ENCODE measurements at regions not wholly inside any gene's neighbourhood (a gene's known extent, or its start where the extent isn't known, plus 50 kb on each side); places are given as distances from the start of the nearest gene placed in this dataset.

- TF ChIP-seq YY1 (IDR thresholded peaks at IDR 0.05; ENCODE audit: low read depth) (no peak), TAF1 (IDR thresholded peaks at IDR 0.05; ENCODE audit: low read depth) (no peak), CREB1 (IDR thresholded peaks at IDR 0.05; ENCODE audit: low read depth) (no peak), ZBTB7A (IDR thresholded peaks at IDR 0.05; ENCODE audit: low read depth) (no peak), TEAD4 (IDR thresholded peaks at IDR 0.05) (no peak), EP300 (IDR thresholded peaks at IDR 0.05; ENCODE audit: borderline replicate concordance) (no peak), MAX (IDR thresholded peaks at IDR 0.05) (no peak), RAD21 (IDR thresholded peaks at IDR 0.05; ENCODE audit: low read depth) (no peak), EGR1 (IDR thresholded peaks at IDR 0.05) (no peak), REST (IDR thresholded peaks at IDR 0.05; ENCODE audit: low read depth) (no peak), USF1 (IDR thresholded peaks at IDR 0.05) (no peak), TCF12 (IDR thresholded peaks at IDR 0.05; ENCODE audit: low read depth) (no peak), FOXM1 (IDR thresholded peaks at IDR 0.05; ENCODE audit: borderline replicate concordance, low read depth) (no peak), CEBPB (IDR thresholded peaks at IDR 0.05) (no peak), NFIC (IDR thresholded peaks at IDR 0.05) (no peak)
These were observed 158.9 kb upstream of the ZNF217 start for GRCh38 chr20:53752583-53752970.

GRCh38 chr20:53751620-53752318 is 158.1 kb upstream of the ZNF217 start:
- no peak for TF ChIP-seq TAF1 (IDR thresholded peaks at IDR 0.05; ENCODE audit: low read depth)
- TF ChIP-seq NFIC (IDR thresholded peaks at IDR 0.05) = no peak
- no peak for TF ChIP-seq USF1 (IDR thresholded peaks at IDR 0.05)
- no peak for TF ChIP-seq REST (IDR thresholded peaks at IDR 0.05; ENCODE audit: low read depth)
- no peak for TF ChIP-seq YY1 (IDR thresholded peaks at IDR 0.05; ENCODE audit: low read depth)
- TF ChIP-seq EGR1 (IDR thresholded peaks at IDR 0.05) = no peak
- TF ChIP-seq EP300 (IDR thresholded peaks at IDR 0.05; ENCODE audit: borderline replicate concordance) = no peak
- TF ChIP-seq MAX (IDR thresholded peaks at IDR 0.05) = no peak
- TF ChIP-seq TEAD4 (IDR thresholded peaks at IDR 0.05) = no peak
- no peak for TF ChIP-seq ZBTB7A (IDR thresholded peaks at IDR 0.05; ENCODE audit: low read depth)

- TF ChIP-seq NFIC (IDR thresholded peaks at IDR 0.05) = no peak
These were observed 157.4 kb upstream of the ZNF217 start for GRCh38 chr20:53750827-53751619.

GRCh38 chr20:53749499-53749898 is 155.9 kb upstream of the ZNF217 start:
- TF ChIP-seq CEBPB (IDR thresholded peaks at IDR 0.05) = no peak
- TF ChIP-seq TEAD4 (IDR thresholded peaks at IDR 0.05) = no peak
- TF ChIP-seq ZBTB7A (IDR thresholded peaks at IDR 0.05; ENCODE audit: low read depth) = no peak
- TF ChIP-seq RAD21 (IDR thresholded peaks at IDR 0.05; ENCODE audit: low read depth) = no peak
- no peak for TF ChIP-seq CREB1 (IDR thresholded peaks at IDR 0.05; ENCODE audit: low read depth)
- TF ChIP-seq EGR1 (IDR thresholded peaks at IDR 0.05) = no peak

GRCh38 chr20:53748821-53749421 is 155.3 kb upstream of the ZNF217 start:
- no peak for TF ChIP-seq ZBTB7A (IDR thresholded peaks at IDR 0.05; ENCODE audit: low read depth)
- TF ChIP-seq CREB1 (IDR thresholded peaks at IDR 0.05; ENCODE audit: low read depth) = no peak
- no peak for TF ChIP-seq RAD21 (IDR thresholded peaks at IDR 0.05; ENCODE audit: low read depth)
- no peak for TF ChIP-seq TEAD4 (IDR thresholded peaks at IDR 0.05)
- TF ChIP-seq EGR1 (IDR thresholded peaks at IDR 0.05) = no peak
- no peak for TF ChIP-seq EP300 (IDR thresholded peaks at IDR 0.05; ENCODE audit: borderline replicate concordance)
- TF ChIP-seq USF1 (IDR thresholded peaks at IDR 0.05) = no peak
- no peak for TF ChIP-seq YY1 (IDR thresholded peaks at IDR 0.05; ENCODE audit: low read depth)

Measured in Ishikawa (cell line).